ENCODE measurements at regions not wholly inside any gene's neighbourhood (a gene's known extent, or its start where the extent isn't known, plus 50 kb on each side); places are given as distances from the start of the nearest gene placed in this dataset.

DNA sequence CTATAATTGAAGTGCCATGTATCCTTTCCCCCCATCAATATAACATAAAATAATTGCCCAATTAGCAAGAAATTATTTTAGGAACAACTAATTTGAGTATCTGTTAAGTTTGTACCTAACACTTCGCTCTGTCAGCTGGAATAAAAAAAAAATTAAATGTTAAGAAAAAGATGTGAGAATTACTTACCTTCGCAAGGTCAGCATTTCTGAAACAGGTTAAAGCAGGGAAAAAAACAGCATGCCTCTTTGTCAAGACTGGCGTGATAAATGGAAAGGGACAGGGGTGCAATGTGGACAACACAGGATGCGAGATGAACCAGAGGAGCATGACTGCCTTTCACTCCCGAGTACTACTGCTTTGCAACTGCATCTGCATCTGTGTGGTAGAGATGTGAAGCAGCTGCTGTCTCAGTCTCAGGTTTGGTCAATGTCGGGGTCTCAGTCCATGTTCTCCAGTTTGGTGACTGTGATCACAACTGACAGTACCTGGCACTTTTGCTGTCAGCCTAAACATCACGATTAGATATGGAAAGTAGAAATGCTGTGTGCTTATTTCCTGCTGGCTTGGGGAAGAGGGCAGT, 565.4 kb upstream of the LRRTM1 start:
- no peaks in the 10 kb centered on the region for H3K27me3 ChIP-seq (ENCODE audit: insufficient read depth, low read length, poor library complexity)
- no peaks in the 10 kb centered on the region for H3K36me3 ChIP-seq (ENCODE audit: insufficient read depth, low read length)
- no peaks in the 10 kb centered on the region for H3K9me3 ChIP-seq (ENCODE audit: insufficient read depth, low read length, severe bottlenecking)
- no peaks in the 10 kb centered on the region for H3K4me1 ChIP-seq (ENCODE audit: insufficient read depth, low read length)
- ATAC-seq (ENCODE audit: insufficient read depth, low read depth) (no peak), DNase-seq (no peak)
- no peak for TF ChIP-seq EZH2 (IDR thresholded peaks at IDR 0.05; ENCODE audit: borderline replicate concordance, low read depth, low read length, severe bottlenecking)
- TF ChIP-seq, protein P1, sequence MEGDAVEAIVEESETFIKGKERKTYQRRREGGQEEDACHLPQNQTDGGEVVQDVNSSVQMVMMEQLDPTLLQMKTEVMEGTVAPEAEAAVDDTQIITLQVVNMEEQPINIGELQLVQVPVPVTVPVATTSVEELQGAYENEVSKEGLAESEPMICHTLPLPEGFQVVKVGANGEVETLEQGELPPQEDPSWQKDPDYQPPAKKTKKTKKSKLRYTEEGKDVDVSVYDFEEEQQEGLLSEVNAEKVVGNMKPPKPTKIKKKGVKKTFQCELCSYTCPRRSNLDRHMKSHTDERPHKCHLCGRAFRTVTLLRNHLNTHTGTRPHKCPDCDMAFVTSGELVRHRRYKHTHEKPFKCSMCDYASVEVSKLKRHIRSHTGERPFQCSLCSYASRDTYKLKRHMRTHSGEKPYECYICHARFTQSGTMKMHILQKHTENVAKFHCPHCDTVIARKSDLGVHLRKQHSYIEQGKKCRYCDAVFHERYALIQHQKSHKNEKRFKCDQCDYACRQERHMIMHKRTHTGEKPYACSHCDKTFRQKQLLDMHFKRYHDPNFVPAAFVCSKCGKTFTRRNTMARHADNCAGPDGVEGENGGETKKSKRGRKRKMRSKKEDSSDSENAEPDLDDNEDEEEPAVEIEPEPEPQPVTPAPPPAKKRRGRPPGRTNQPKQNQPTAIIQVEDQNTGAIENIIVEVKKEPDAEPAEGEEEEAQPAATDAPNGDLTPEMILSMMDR (IDR thresholded peaks at IDR 0.05; ENCODE audit: borderline replicate concordance, extremely low read depth, low read length, poor library complexity, severe bottlenecking), result no peak
- no peak overlapping the region for H3K4me2 ChIP-seq (ENCODE audit: insufficient read depth, low read length)
- H3K9ac ChIP-seq (ENCODE audit: low read depth, low read length), result no peak overlapping the region
- no peak overlapping the region for H3K27ac ChIP-seq (ENCODE audit: low read length)
- H3K4me3 ChIP-seq (ENCODE audit: low read depth in 1 of 2, low read length in 2 of 2), result no peak overlapping the region
- no peaks in the 10 kb centered on the region for H3K79me2 ChIP-seq (ENCODE audit: insufficient read depth, low read length)
- H2AFZ ChIP-seq (ENCODE audit: low read depth, low read length), result no peak overlapping the region
- H4K20me1 ChIP-seq (ENCODE audit: insufficient read depth, low read length), result no peaks in the 10 kb centered on the region

DNA sequence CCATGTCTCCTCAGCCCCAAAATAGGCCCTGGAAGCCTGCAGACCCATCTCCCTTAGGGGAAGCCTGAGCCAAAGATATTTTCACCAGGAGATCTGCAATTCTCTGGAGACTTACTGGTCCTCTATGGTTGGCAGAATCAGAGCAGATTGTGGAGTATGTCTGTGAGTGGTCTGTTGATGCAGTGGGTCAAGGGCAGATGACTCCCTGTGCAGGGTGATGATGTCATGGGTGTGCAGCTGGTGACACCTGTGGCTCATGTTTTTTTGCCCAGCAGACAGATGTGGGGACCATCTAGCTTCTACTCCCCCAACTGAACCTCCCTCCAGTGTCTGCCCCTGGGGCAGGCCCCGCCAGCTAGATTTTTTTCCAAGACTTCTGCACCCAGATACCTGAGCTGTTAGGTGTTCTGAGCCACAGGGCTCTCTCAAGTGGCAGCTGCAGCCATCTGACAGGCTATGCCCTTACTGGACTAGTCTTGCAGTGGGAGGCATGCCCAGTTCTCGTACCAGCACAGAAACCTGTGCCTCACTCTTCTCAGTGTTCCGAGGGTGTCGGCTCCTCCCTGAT, 558.7 kb upstream of the LRRTM1 start:
- Histone ChIP-seq H4K20me1 (ENCODE audit: insufficient read depth, low read length) (no peaks in the 10 kb centered on the region), H3K27ac (ENCODE audit: low read length) (no peak overlapping the region), H3K4me3 (ENCODE audit: low read depth in 1 of 2, low read length in 2 of 2) (no peak overlapping the region), H2AFZ (ENCODE audit: low read depth, low read length) (no peak overlapping the region), H3K4me2 (ENCODE audit: insufficient read depth, low read length) (no peak overlapping the region), H3K79me2 (ENCODE audit: insufficient read depth, low read length) (no peaks in the 10 kb centered on the region), H3K4me1 (ENCODE audit: insufficient read depth, low read length) (peaks cover 14% of the 10 kb centered on the region), H3K9ac (ENCODE audit: low read depth, low read length) (no peak overlapping the region), H3K9me3 (ENCODE audit: insufficient read depth, low read length, severe bottlenecking) (no peaks in the 10 kb centered on the region), H3K27me3 (ENCODE audit: insufficient read depth, low read length, poor library complexity) (no peaks in the 10 kb centered on the region), H3K36me3 (ENCODE audit: insufficient read depth, low read length) (no peaks in the 10 kb centered on the region)
- DNase-seq (no peak), ATAC-seq (ENCODE audit: insufficient read depth, low read depth) (no peak)
- TF ChIP-seq EZH2 (IDR thresholded peaks at IDR 0.05; ENCODE audit: borderline replicate concordance, low read depth, low read length, severe bottlenecking), result no peak
- TF ChIP-seq, protein P1 (IDR thresholded peaks at IDR 0.05; ENCODE audit: borderline replicate concordance, extremely low read depth, low read length, poor library complexity, severe bottlenecking), result no peak

GRCh38 chr2:80858965-80859364, 554.4 kb upstream of the LRRTM1 start:
- 0 out of 2 replicates have a peak overlapping the region, but pooled peaks have one; percentile 0 for H2AFZ ChIP-seq (ENCODE audit: low read depth, low read length)
- ATAC-seq (ENCODE audit: insufficient read depth, low read depth), result peak; percentile 56

More at GRCh38 chr2:80858965-80859364, 554.4 kb upstream of the LRRTM1 start:
- TF ChIP-seq, protein P1 (IDR thresholded peaks at IDR 0.05; ENCODE audit: borderline replicate concordance, extremely low read depth, low read length, poor library complexity, severe bottlenecking), result no peak
- TF ChIP-seq EZH2 (IDR thresholded peaks at IDR 0.05; ENCODE audit: borderline replicate concordance, low read depth, low read length, severe bottlenecking), result no peak
- Histone ChIP-seq H3K4me1 (ENCODE audit: insufficient read depth, low read length) (peaks cover 14% of the 10 kb centered on the region), H3K4me3 (ENCODE audit: low read depth in 1 of 2, low read length in 2 of 2) (no peak overlapping the region), H3K4me2 (ENCODE audit: insufficient read depth, low read length) (no peak overlapping the region), H3K27ac (ENCODE audit: low read length) (no peak overlapping the region; the same call in 1 of the 2 replicates), H3K27me3 (ENCODE audit: insufficient read depth, low read length, poor library complexity) (no peaks in the 10 kb centered on the region), H3K79me2 (ENCODE audit: insufficient read depth, low read length) (no peaks in the 10 kb centered on the region), H3K9ac (ENCODE audit: low read depth, low read length) (no peak overlapping the region), H3K9me3 (ENCODE audit: insufficient read depth, low read length, severe bottlenecking) (no peaks in the 10 kb centered on the region), H3K36me3 (ENCODE audit: insufficient read depth, low read length) (no peaks in the 10 kb centered on the region), H4K20me1 (ENCODE audit: insufficient read depth, low read length) (no peaks in the 10 kb centered on the region)
- DNase-seq, result no peak
